ENCODE measurements at regions not wholly inside any gene's neighbourhood (a gene's known extent, or its start where the extent isn't known, plus 50 kb on each side); places are given as distances from the start of the nearest gene placed in this dataset.
"Not testable (repeated sequence)": the region's sequence is repeated elsewhere in the genome, so short reads cannot be mapped to it uniquely, and the experiment has no call there.

DNA sequence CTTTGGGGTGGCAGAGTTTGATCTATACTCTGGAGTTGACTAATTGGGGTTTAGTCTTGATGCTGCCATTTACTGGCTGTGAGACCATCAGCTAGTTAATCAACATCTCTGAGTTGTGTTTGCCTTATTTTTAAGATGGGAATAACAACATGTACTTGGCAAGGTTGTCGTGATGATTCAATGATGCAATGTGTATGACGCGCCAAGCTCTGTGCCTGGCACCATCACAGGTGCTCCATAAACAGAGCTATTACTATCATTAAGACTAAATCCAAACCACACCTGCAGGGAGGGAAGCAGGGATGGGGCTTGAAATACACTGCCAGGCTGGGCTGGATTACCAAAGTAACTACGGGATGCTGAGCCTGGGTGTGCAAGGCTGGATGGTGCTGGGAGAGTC is 60.1 kb upstream of the E2F3 start:
- no peak for DNase-seq (ENCODE audit: low read depth)

DNA sequence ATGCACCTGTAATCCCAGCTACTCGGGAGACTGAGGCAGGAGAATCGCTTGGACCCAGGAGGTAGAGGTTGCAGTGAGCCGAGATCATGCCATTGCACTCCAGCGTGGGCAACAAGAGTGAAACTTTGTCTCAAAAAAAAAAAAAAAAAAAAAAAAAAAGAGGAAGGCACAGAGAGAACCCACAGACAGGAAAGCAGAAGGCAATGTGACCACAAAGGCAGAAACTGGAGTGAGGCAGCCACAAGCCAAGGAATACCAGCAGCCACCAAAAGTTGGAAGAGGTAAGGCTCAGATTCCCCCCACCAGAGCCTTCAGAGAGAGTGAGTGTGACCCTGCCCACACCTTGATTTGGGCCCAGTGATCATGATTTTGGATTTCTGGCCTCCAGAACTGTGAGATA is 54.7 kb upstream of the E2F3 start:
- DNase-seq (ENCODE audit: low read depth): not testable (repeated sequence)

DNA sequence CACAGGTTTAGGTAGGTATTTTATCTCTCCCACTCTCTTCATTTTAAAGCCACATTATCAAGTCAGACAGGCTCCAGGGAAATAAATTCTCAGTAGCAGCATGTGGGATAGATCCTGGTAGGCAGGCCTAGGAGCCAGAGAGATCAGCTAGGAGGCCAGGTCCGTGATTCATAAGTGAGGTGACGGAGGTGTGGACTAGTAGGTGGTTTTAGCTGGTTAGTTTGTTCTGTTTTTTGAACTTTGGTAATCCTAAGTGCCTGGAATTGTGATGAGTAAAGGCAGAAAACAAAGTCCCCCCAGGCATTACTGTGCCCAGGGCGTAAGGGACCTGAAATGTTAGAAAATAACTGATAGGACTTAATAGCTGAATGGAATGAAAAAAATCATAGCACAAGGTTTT is 53.6 kb upstream of the E2F3 start:
- DNase-seq (ENCODE audit: low read depth): no peak

DNA sequence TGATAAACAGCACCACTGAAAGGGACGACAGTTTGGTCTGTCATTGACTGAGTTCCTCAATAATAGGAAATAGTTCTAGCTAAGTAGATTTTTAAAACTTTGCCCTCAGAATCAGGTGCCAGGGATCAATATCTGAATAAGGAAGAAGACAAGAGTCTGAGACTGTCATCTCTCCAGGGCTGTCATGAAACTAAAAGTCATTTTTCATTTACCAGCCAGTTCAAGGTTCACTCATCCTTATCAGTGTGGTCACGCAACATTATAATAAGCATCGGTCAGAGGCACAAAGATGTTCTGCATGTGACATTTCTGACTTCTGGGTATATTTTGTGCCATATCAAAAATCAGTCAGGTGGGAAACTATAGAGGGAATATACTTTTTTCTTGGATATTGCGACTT is 52.5 kb upstream of the E2F3 start:
- DNase-seq (ENCODE audit: low read depth): no peak

DNA sequence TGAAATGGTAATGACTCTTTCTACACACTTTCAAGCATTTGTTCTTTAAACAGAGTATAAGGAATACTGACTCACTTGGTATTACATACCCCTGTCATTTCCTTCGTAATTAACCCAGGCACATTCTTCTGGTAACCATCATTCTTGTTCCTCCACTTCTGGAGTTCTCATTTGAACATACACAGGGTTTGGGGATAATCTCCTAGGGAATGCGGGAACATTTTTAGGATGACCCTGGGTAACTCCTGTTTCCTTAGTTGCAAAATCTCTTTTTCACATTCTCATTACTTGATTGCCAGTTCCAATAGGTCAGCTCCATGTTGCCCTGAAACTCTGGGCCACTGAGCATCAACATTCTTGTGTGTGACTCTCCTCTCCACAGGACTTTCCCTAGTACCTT is 51.5 kb upstream of the E2F3 start:
- no peak for DNase-seq (ENCODE audit: low read depth)

DNA sequence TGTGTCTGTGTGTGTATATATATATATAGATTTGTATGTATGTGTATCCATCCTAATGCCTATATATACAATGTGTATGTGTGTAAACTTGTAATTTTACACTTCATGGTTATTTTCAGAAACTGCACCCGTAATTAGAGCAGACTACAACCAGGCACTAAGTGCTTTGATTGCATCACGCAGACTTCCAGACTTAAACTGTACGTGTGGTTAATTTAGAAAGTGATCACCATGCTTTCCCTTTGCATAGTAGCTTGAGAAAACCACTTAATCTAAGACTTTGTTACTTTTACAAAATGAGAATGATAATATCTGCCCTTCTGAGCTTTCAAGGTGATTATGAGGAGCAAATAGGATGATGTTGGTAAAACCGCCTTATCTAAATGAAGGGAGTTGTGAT is 50.1 kb upstream of the E2F3 start:
- no peak for DNase-seq (ENCODE audit: low read depth)

Measured in activated gamma-delta T cell treated with anti-CD3 and anti-CD28 coated beads, Interleukin-2, amount 50 U/mL, for 16 hours (primary cell).